Neural cell (in vitro differentiated cells): ENCODE measurements at regions not wholly inside any gene's neighbourhood (a gene's known extent, or its start where the extent isn't known, plus 50 kb on each side); places are given as distances from the start of the nearest gene placed in this dataset.

Source experiments
- H2AFZ ChIP-seq: fragments of 200-600, 300-800 bp; sonication (generic), shearing (Covaris generic); 2 replicates; pipeline ENCODE4 v1.6.0; 2014; ENCODE audit warnings: low read depth, mild to moderate bottlenecking, antibody characterized with exemption, low read length, moderate library complexity
- H3F3A ChIP-seq: fragments of 200-600 bp; shearing (Covaris generic); 2 replicates; pipeline ENCODE4 v1.6.1; 2016; ENCODE audit warnings: mild to moderate bottlenecking, moderate library complexity, mixed read lengths, antibody characterized with exemption, low read length; ENCODE audit not compliant: insufficient read depth, poor library complexity, severe bottlenecking
- H3K27ac ChIP-seq: fragments of 200-600, 300-800 bp; sonication (generic), shearing (Covaris generic); 2 replicates; pipeline ENCODE4 v1.5.1; 2014; ENCODE audit warnings: mild to moderate bottlenecking, low read length, moderate library complexity
- H3K27me3 ChIP-seq: fragments of 300-800, 200-600 bp; sonication (generic), shearing (Covaris generic); 2 replicates; pipeline ENCODE4 v1.6.0; 2014; ENCODE audit warnings: mild to moderate bottlenecking, low read depth, low read length, moderate library complexity; ENCODE audit not compliant: insufficient read depth
- H3K36me3 ChIP-seq: fragments of 300-800, 200-600 bp; sonication (generic), shearing (Covaris generic); 2 replicates; pipeline ENCODE4 v1.5.1; 2014; ENCODE audit warnings: mild to moderate bottlenecking, antibody characterized with exemption, low read length, moderate library complexity; ENCODE audit not compliant: insufficient read depth
- H3K4me2 ChIP-seq: fragments of 300-800, 200-600 bp; sonication (generic), shearing (Covaris generic); 2 replicates; pipeline ENCODE4 v1.6.0; 2014; ENCODE audit warnings: mild to moderate bottlenecking, low read length
- H3K4me3 ChIP-seq: fragments of 300-800, 200-600 bp; sonication (generic), shearing (Covaris generic); 2 replicates; pipeline ENCODE4 v1.5.1; 2014; ENCODE audit warnings: mild to moderate bottlenecking, low read length, moderate library complexity
- H3K79me2 ChIP-seq: fragments of 200-600 bp; shearing (Covaris generic); replicated peaks from 2 replicates; pipeline ENCODE4 v1.6.0; 2014; ENCODE audit warnings: mild to moderate bottlenecking, low read length, moderate library complexity; ENCODE audit not compliant: insufficient read depth
- H3K9ac ChIP-seq: fragments of 300-800, 200-600 bp; sonication (generic), shearing (Covaris generic); 2 replicates; pipeline ENCODE4 v1.6.1; 2016; ENCODE audit warnings: mild to moderate bottlenecking, low read length, mixed read lengths
- H3K9me2 ChIP-seq: fragments of 200-600 bp; shearing (Covaris generic); 2 replicates; pipeline ENCODE4 v1.6.1; 2016; ENCODE audit warnings: mild to moderate bottlenecking, low read length, mixed read lengths; ENCODE audit not compliant: insufficient read depth
- H3K9me3 ChIP-seq: fragments of 200-600, 300-800 bp; sonication (generic), shearing (Covaris generic); 2 replicates; pipeline ENCODE4 v1.6.1; 2016; ENCODE audit warnings: mild to moderate bottlenecking, mixed run types, low read length, moderate library complexity, mixed read lengths
- H4K20me1 ChIP-seq: fragments of 200-600 bp; shearing (Covaris generic); 2 replicates; pipeline ENCODE4 v1.6.1; 2016; ENCODE audit warnings: mild to moderate bottlenecking, mixed run types; ENCODE audit not compliant: insufficient read depth
- EP300 ChIP-seq: fragments of 450-650 bp; conservative IDR thresholded peaks from 2 replicates; pipeline ENCODE4 v1.6.1; 2014; ENCODE audit warnings: antibody characterized with exemption, mild to moderate bottlenecking, moderate library complexity; ENCODE audit not compliant: poor library complexity, severe bottlenecking
- EZH2 ChIP-seq: fragments of 200-600, 300-800 bp; shearing (Covaris generic), sonication (generic); IDR thresholded peaks from 2 replicates; pipeline ENCODE4 v1.6.1; 2014; ENCODE audit warnings: antibody characterized with exemption, low read length, borderline replicate concordance, mild to moderate bottlenecking; ENCODE audit not compliant: insufficient read depth, poor library complexity, severe bottlenecking
- MXI1 ChIP-seq: fragments of 450-650 bp; conservative IDR thresholded peaks from 2 replicates; pipeline ENCODE4 v1.6.1; 2014; ENCODE audit warnings: antibody characterized with exemption, mild to moderate bottlenecking; ENCODE audit not compliant: poor library complexity, severe bottlenecking
- POLR2AphosphoS5 ChIP-seq: IDR thresholded peaks from 2 replicates; pipeline ENCODE4 v1.6.1; 2012
- RAD21 ChIP-seq: fragments of 450-650 bp; conservative IDR thresholded peaks from 2 replicates; pipeline ENCODE4 v1.6.1; 2014; ENCODE audit warnings: antibody characterized with exemption, mild to moderate bottlenecking, moderate library complexity
- SMC3 ChIP-seq: fragments of 450-650 bp; conservative IDR thresholded peaks from 2 replicates; pipeline ENCODE4 v1.6.1; 2014; ENCODE audit warnings: antibody characterized with exemption, mild to moderate bottlenecking, moderate library complexity; ENCODE audit not compliant: poor library complexity
- TAF1 ChIP-seq: IDR thresholded peaks from 2 replicates; pipeline ENCODE4 v1.6.1; 2012; ENCODE audit warnings: low read depth
- TF ChIP-seq, protein P1 (sequence below): fragments of 450-650 bp; IDR thresholded peaks from 2 replicates; pipeline ENCODE4 v1.5.1; 2014; ENCODE audit warnings: antibody characterized with exemption, mild to moderate bottlenecking, moderate library complexity; ENCODE audit not compliant: poor library complexity, severe bottlenecking
- TF ChIP-seq, protein P2 (sequence below): IDR thresholded peaks from 2 replicates; pipeline ENCODE4 v1.6.1; 2012; ENCODE audit warnings: borderline replicate concordance

DNA sequence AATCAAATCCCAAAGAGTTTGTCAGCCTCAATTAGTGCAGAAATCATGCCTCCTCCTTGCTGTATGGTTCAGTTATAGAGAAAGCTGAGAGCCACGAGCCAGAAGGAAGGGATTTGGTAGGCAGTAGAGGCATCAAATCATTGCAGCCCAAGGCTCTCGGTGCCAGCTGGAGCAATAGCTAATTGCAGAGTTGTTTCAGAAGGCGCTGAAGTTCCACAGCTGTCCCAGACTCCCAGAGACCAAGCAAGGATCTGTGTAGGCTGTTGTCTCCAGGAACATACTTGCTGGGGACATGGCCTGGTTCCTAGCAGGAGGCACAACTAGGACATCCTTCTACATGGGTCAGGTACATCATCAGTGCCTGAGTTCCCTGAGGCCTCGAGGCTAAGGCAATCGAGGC is 80.4 kb upstream of the WSCD2 start:
- H3K27me3 ChIP-seq = no peaks in the 10 kb centered on the region
- H3K27ac ChIP-seq = no peak overlapping the region
- H2AFZ ChIP-seq = no peak overlapping the region
- H3F3A ChIP-seq = no peaks in the 10 kb centered on the region
- no peaks in the 10 kb centered on the region for H3K9me2 ChIP-seq
- no peaks in the 10 kb centered on the region for H4K20me1 ChIP-seq
- TF ChIP-seq POLR2AphosphoS5 = no peak
- TF ChIP-seq, protein P1, sequence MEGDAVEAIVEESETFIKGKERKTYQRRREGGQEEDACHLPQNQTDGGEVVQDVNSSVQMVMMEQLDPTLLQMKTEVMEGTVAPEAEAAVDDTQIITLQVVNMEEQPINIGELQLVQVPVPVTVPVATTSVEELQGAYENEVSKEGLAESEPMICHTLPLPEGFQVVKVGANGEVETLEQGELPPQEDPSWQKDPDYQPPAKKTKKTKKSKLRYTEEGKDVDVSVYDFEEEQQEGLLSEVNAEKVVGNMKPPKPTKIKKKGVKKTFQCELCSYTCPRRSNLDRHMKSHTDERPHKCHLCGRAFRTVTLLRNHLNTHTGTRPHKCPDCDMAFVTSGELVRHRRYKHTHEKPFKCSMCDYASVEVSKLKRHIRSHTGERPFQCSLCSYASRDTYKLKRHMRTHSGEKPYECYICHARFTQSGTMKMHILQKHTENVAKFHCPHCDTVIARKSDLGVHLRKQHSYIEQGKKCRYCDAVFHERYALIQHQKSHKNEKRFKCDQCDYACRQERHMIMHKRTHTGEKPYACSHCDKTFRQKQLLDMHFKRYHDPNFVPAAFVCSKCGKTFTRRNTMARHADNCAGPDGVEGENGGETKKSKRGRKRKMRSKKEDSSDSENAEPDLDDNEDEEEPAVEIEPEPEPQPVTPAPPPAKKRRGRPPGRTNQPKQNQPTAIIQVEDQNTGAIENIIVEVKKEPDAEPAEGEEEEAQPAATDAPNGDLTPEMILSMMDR = no peak
- TF ChIP-seq, protein P2, sequence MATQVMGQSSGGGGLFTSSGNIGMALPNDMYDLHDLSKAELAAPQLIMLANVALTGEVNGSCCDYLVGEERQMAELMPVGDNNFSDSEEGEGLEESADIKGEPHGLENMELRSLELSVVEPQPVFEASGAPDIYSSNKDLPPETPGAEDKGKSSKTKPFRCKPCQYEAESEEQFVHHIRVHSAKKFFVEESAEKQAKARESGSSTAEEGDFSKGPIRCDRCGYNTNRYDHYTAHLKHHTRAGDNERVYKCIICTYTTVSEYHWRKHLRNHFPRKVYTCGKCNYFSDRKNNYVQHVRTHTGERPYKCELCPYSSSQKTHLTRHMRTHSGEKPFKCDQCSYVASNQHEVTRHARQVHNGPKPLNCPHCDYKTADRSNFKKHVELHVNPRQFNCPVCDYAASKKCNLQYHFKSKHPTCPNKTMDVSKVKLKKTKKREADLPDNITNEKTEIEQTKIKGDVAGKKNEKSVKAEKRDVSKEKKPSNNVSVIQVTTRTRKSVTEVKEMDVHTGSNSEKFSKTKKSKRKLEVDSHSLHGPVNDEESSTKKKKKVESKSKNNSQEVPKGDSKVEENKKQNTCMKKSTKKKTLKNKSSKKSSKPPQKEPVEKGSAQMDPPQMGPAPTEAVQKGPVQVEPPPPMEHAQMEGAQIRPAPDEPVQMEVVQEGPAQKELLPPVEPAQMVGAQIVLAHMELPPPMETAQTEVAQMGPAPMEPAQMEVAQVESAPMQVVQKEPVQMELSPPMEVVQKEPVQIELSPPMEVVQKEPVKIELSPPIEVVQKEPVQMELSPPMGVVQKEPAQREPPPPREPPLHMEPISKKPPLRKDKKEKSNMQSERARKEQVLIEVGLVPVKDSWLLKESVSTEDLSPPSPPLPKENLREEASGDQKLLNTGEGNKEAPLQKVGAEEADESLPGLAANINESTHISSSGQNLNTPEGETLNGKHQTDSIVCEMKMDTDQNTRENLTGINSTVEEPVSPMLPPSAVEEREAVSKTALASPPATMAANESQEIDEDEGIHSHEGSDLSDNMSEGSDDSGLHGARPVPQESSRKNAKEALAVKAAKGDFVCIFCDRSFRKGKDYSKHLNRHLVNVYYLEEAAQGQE = no peak
- no peak for TF ChIP-seq SMC3
- no peak for TF ChIP-seq RAD21
- TF ChIP-seq TAF1 = no peak
- TF ChIP-seq MXI1 = no peak
- TF ChIP-seq EP300 = no peak
- TF ChIP-seq EZH2 = no peak
- no peak overlapping the region for H3K4me2 ChIP-seq
- H3K9ac ChIP-seq = no peak overlapping the region
- H3K79me2 ChIP-seq = no peaks in the 10 kb centered on the region
- H3K9me3 ChIP-seq = no peaks in the 10 kb centered on the region
- H3K4me3 ChIP-seq = no peak overlapping the region
- H3K36me3 ChIP-seq = no peaks in the 10 kb centered on the region

DNA sequence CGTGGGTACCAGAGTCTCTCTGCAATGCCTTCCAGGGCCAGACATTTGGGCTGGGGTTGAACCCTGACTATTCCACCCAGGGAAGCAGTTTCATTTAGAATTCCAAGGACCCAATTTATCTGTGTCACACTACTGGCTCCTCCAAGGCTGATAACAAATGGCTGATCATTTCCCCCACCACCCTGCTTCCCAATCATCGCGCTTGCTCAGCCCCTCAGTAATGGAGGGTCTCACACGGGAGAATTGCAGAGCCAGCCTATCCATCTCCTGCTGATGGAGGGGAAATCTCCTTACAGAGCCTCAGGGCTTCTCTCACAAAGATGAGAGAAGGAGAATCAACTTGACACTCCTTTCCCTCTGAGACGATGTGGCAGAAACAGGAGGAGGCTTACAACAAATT is 78.4 kb upstream of the WSCD2 start:
- Histone ChIP-seq H3F3A (no peaks in the 10 kb centered on the region), H3K9me2 (no peaks in the 10 kb centered on the region), H3K9me3 (no peaks in the 10 kb centered on the region), H3K36me3 (no peaks in the 10 kb centered on the region), H2AFZ (no peak overlapping the region), H3K9ac (no peak overlapping the region), H3K79me2 (no peaks in the 10 kb centered on the region), H3K4me3 (no peak overlapping the region), H3K4me2 (no peak overlapping the region), H3K27me3 (no peaks in the 10 kb centered on the region), H3K27ac (no peak overlapping the region), H4K20me1 (no peaks in the 10 kb centered on the region)
- TF ChIP-seq, protein P2 = no peak
- TF ChIP-seq SMC3 (no peak), MXI1 (no peak), RAD21 (no peak), POLR2AphosphoS5 (no peak), TAF1 (no peak), EP300 (no peak), EZH2 (no peak)
- TF ChIP-seq, protein P1 = no peak
